Esophagus squamous epithelium (tissue), 5 donors: ENCODE measurements at regions not wholly inside any gene's neighbourhood (a gene's known extent, or its start where the extent isn't known, plus 50 kb on each side); places are given as distances from the start of the nearest gene placed in this dataset.

Experiments
- DNase-seq: peaks from one replicate; lab custom pipeline; 2025; lab: John Stamatoyannopoulos, UW
- H3K27ac ChIP-seq, 4 donors: fragments of 200-600 bp; sonication (generic); one replicate each; pipeline ENCODE4 v1.5.1; 2016 to 2019; ENCODE audit warnings: mild to moderate bottlenecking in 1 of 4
- H3K27me3 ChIP-seq, 4 donors: fragments of 200-600 bp; sonication (generic); 1 replicate in 3 of 4; 2 replicates in 1 of 4; pipeline versions ENCODE4 v1.5.1 to v1.6.0; 2017 to 2021; ENCODE audit warnings: antibody characterized with exemption in 1 of 4
- H3K36me3 ChIP-seq, 3 donors: fragments of 200-600 bp; sonication (generic); one replicate each; pipeline ENCODE4 v1.5.1; 2016 to 2019
- H3K4me1 ChIP-seq, 3 donors: fragments of 200-600 bp; sonication (generic); one replicate each; pipeline ENCODE4 v1.5.1; 2017 to 2019
- H3K4me3 ChIP-seq, 4 donors: fragments of 200-600 bp; sonication (generic); 1 replicate in 3 of 4; 2 replicates in 1 of 4; pipeline ENCODE4 v1.5.1; 2016 to 2019; ENCODE audit warnings: mild to moderate bottlenecking in 2 of 4, moderate library complexity in 1 of 4
- H3K9me3 ChIP-seq, 3 donors: fragments of 200-600 bp; sonication (generic); one replicate each; pipeline ENCODE4 v1.5.1; 2016 to 2019
- CTCF ChIP-seq, 6 experiments: fragments of 450-650 bp in 4 of 6; fragments of 200-600 bp in 2 of 6; sonication (generic) in 2 of 6; IDR thresholded peaks; one replicate each; pipeline ENCODE4 v1.5.1; 2016 to 2019; ENCODE audit warnings: antibody characterized with exemption in 6 of 6, mild to moderate bottlenecking in 4 of 6, moderate library complexity in 4 of 6
- POLR2A ChIP-seq, 4 donors: fragments of 450-650 bp; IDR thresholded peaks; one replicate each; pipeline ENCODE4 v1.6.1; 2017; ENCODE audit warnings: antibody characterized with exemption in 4 of 4, mild to moderate bottlenecking in 4 of 4, moderate library complexity in 3 of 4
- WGBS, 2 donors: methylation state at CpG; one replicate each; pipeline ENCODE4 v1.1.5; 2018; 5-methylcytosine and 5-hydroxymethylcytosine counted together
- intact Hi-C: fragments of 100-400 bp; cut with DNase I; formaldehyde crosslinking; loops from one replicate; pipeline ENCODE4 v1.15.0; 2022
- donor health status: DM: yes; HTN: yes; CAD: no.

DNA sequence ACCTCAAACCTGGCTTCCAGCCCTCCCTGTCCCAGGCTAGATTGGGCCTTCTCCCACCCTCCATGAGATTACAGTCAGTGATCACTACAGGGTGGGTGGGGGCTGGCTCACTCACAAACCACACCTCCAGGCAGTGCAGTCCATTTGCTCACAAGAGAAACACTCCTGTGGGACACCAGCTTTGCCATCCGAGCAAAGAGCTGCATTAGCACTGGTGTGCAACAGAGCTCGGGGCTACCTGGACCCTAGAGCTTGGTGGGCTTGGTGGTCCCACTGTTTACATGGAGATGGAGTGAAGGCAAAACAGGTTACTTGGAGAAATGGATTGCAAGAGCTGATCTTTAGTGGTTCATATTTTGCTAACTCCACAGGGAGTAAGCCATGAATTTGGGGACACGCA, 451.7 kb upstream of the ZMIZ1 start:
- Histone ChIP-seq H3K36me3 (no peaks in the 10 kb centered on the region), H3K4me3 (no peak overlapping the region), H3K27me3 (peaks cover 0 to 7% (median 0%) of the 10 kb centered on the region in 4 donors), H3K9me3 (no peaks in the 10 kb centered on the region), H3K27ac (no peak overlapping the region), H3K4me1 (no peaks in the 10 kb centered on the region)
- intact Hi-C loops = no loop called here
- TF ChIP-seq POLR2A (IDR thresholded peaks at IDR 0.05) (no peak), CTCF (IDR thresholded peaks at IDR 0.05) (no peak)
- 93% methylated on average over 3 of the region's 3 CpGs; no CpG with 5 or more reads in 1 of the 2 donors for WGBS, 2 donors
- no peak for DNase-seq

DNA sequence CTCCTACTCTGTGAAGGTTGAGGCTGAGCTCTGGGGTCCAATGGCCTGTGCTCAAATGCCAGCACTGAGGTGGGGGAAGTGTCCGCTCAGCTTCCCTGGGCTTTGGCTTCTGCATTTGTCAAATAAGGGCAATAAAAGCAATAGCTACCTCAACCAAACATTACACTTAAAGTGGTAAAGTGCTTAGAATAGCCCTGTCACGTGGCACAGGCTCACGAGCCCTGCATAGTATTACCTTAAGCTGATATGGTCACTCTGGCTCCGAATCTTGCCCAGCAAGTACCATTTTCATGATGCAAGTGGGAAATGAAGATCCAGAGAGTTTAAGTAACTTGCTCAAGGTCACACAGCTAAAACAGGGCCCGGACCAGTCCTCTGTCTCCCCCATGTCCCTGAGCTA, 451.1 kb upstream of the ZMIZ1 start:
- intact Hi-C loops = no loop called here
- DNase-seq = no peak
- Histone ChIP-seq H3K27me3 (peaks cover 0 to 3% (median 0%) of the 10 kb centered on the region in 4 donors), H3K4me3 (no peak overlapping the region), H3K36me3 (no peaks in the 10 kb centered on the region), H3K4me1 (peaks cover 0 to 3% (median 0%) of the 10 kb centered on the region in 3 donors), H3K27ac (no peak overlapping the region), H3K9me3 (no peaks in the 10 kb centered on the region)
- WGBS, 2 donors = 78 to 87% methylated on average over 4 to 5 of the region's 5 CpGs
- TF ChIP-seq CTCF (IDR thresholded peaks at IDR 0.05) (no peak), POLR2A (IDR thresholded peaks at IDR 0.05) (no peak)

- Histone ChIP-seq H3K36me3 (no peaks in the 10 kb centered on the region), H3K4me3 (no peak overlapping the region), H3K9me3 (no peaks in the 10 kb centered on the region), H3K27me3 (no peaks in the 10 kb centered on the region), H3K27ac (no peak overlapping the region), H3K4me1 (peaks cover 0 to 7% (median 0%) of the 10 kb centered on the region in 3 donors)
- DNase-seq = no peak
- TF ChIP-seq CTCF (IDR thresholded peaks at IDR 0.05) (no peak), POLR2A (IDR thresholded peaks at IDR 0.05) (no peak)
- intact Hi-C loops = no loop called here
- 95 to 100% methylated on average over 1 to 4 of the region's 4 CpGs for WGBS, 2 donors
Observed at GRCh38 chr10:78618050-78618449, 450.7 kb upstream of the ZMIZ1 start.

GRCh38 chr10:78619115-78619851, 449.5 kb upstream of the ZMIZ1 start:
- 56 to 79% methylated on average over 6 of the region's 6 CpGs for WGBS, 2 donors

More at GRCh38 chr10:78619115-78619851, 449.5 kb upstream of the ZMIZ1 start:
- Histone ChIP-seq H3K36me3 (no peaks in the 10 kb centered on the region), H3K9me3 (no peaks in the 10 kb centered on the region), H3K4me3 (no peak overlapping the region), H3K27me3 (no peaks in the 10 kb centered on the region), H3K4me1 (peaks cover 3 to 16% (median 3%) of the 10 kb centered on the region in 3 donors), H3K27ac (no peak overlapping the region)
- intact Hi-C loops = no loop called here
- no peak for DNase-seq
- TF ChIP-seq POLR2A (IDR thresholded peaks at IDR 0.05) (no peak), CTCF (IDR thresholded peaks at IDR 0.05) (no peak)
